SK-N-SH treated with all-trans-retinoic acid at 6 μM for 48 hours (cell line): ENCODE measurements at regions not wholly inside any gene's neighbourhood (a gene's known extent, or its start where the extent isn't known, plus 50 kb on each side); places are given as distances from the start of the nearest gene placed in this dataset.

Experiments used
- ATAC-seq: fragments of 200-7000 bp; cut with Tn5 transposase; 3 replicates; pipeline ENCODE4 v1.9.1; 2020; ENCODE audit warnings: mild to moderate bottlenecking, moderate library complexity
- ARNTL ChIP-seq: fragments of 450-650 bp; formaldehyde crosslinking; IDR thresholded peaks from 2 replicates; pipeline ENCODE4 v1.5.0; 2020; ENCODE audit warnings: low read depth, mild to moderate bottlenecking, moderate library complexity, borderline replicate concordance
- BACH2 ChIP-seq: fragments of 250-450 bp; sonication (Bioruptor Pico); IDR thresholded peaks from 2 replicates; pipeline ENCODE4 v1.9.0; 2021; ENCODE audit warnings: mild to moderate bottlenecking, borderline replicate concordance
- CREB5 ChIP-seq: fragments of 250-450 bp; sonication (Bioruptor Pico); IDR thresholded peaks from 2 replicates; pipeline ENCODE4 v1.5.1; 2020; ENCODE audit warnings: low read depth, mild to moderate bottlenecking, moderate library complexity
- CSDC2 ChIP-seq: fragments of 250-450 bp; sonication (Bioruptor Pico); IDR thresholded peaks from 2 replicates; pipeline ENCODE4 v1.5.0; 2020; ENCODE audit warnings: mild to moderate bottlenecking, moderate library complexity
- CSRNP3 ChIP-seq: fragments of 250-450 bp; sonication (Bioruptor Pico); IDR thresholded peaks from 2 replicates; pipeline ENCODE4 v1.5.1; 2021; ENCODE audit warnings: mild to moderate bottlenecking, moderate library complexity
- GLIS3 ChIP-seq: fragments of 250-450 bp; sonication (Bioruptor Pico); IDR thresholded peaks from 2 replicates; pipeline ENCODE4 v1.5.0; 2020; ENCODE audit warnings: mild to moderate bottlenecking, moderate library complexity
- ISL1 ChIP-seq: fragments of 250-450 bp; sonication (Bioruptor Pico); IDR thresholded peaks from 2 replicates; pipeline ENCODE4 v2.1.2; 2022; ENCODE audit warnings: mild to moderate bottlenecking, moderate library complexity
- OSR1 ChIP-seq: fragments of 250-450 bp; sonication (Bioruptor Pico); IDR thresholded peaks from 2 replicates; pipeline ENCODE4 v1.8.0; 2022; ENCODE audit warnings: moderate library complexity, mild to moderate bottlenecking, inconsistent platforms
- PATZ1 ChIP-seq: fragments of 250-450 bp; sonication (Bioruptor Pico); IDR thresholded peaks from 2 replicates; pipeline ENCODE4 v1.8.0; 2020; ENCODE audit warnings: mild to moderate bottlenecking, moderate library complexity, borderline replicate concordance
- POU6F1 ChIP-seq: fragments of 250-450 bp; sonication (Bioruptor Pico); IDR thresholded peaks from 2 replicates; pipeline ENCODE4 v1.8.0; 2021; ENCODE audit warnings: low read depth, mild to moderate bottlenecking, moderate library complexity, borderline replicate concordance
- PPARA ChIP-seq: fragments of 250-450 bp; sonication (Bioruptor Pico); IDR thresholded peaks from 2 replicates; pipeline ENCODE4 v1.5.0; 2020; ENCODE audit warnings: mild to moderate bottlenecking, borderline replicate concordance
- RARB ChIP-seq: fragments of 250-450 bp; sonication (Bioruptor Pico); IDR thresholded peaks from 2 replicates; pipeline ENCODE4 v1.8.0; 2021; ENCODE audit warnings: mild to moderate bottlenecking, moderate library complexity
- SNAI2 ChIP-seq: fragments of 250-450 bp; sonication (Bioruptor Pico); IDR thresholded peaks from 2 replicates; pipeline ENCODE4 v1.5.0; 2020; ENCODE audit warnings: mild to moderate bottlenecking, moderate library complexity
- TCF4 ChIP-seq: fragments of 250-450 bp; sonication (Bioruptor Pico); IDR thresholded peaks from 2 replicates; pipeline ENCODE4 v1.8.0; 2021; ENCODE audit warnings: mild to moderate bottlenecking, moderate library complexity, borderline replicate concordance
- TSHZ2 ChIP-seq: fragments of 250-450 bp; sonication (Bioruptor Pico); IDR thresholded peaks from 2 replicates; pipeline ENCODE4 v1.5.0; 2020; ENCODE audit warnings: mild to moderate bottlenecking, moderate library complexity
- ZC3H10 ChIP-seq: fragments of 250-450 bp; sonication (Bioruptor Pico); IDR thresholded peaks from 2 replicates; pipeline ENCODE4 v1.5.1; 2021; ENCODE audit warnings: mild to moderate bottlenecking, moderate library complexity
- ZFP30 ChIP-seq: fragments of 450-650 bp; formaldehyde crosslinking; IDR thresholded peaks from 2 replicates; pipeline ENCODE4 v1.5.0; 2022; ENCODE audit warnings: mild to moderate bottlenecking, moderate library complexity
- ZNF565 ChIP-seq: fragments of 450-650 bp; formaldehyde crosslinking; conservative IDR thresholded peaks from 2 replicates; pipeline ENCODE4 v1.5.0; 2020; ENCODE audit warnings: low read depth, mild to moderate bottlenecking, moderate library complexity
- ZNF70 ChIP-seq: fragments of 450-650 bp; formaldehyde crosslinking; IDR thresholded peaks from 2 replicates; pipeline ENCODE4 v1.5.0; 2020; ENCODE audit warnings: mild to moderate bottlenecking, moderate library complexity
- ZNF8 ChIP-seq: fragments of 450-650 bp; formaldehyde crosslinking; IDR thresholded peaks from 2 replicates; pipeline ENCODE4 v1.5.0; 2020; ENCODE audit warnings: mild to moderate bottlenecking, moderate library complexity

GRCh38 chr6:9620687-9621086, 794.2 kb downstream of the TFAP2A start:
- TF ChIP-seq GLIS3 (CRISPR knock-in tag) (no peak), CSRNP3 (CRISPR knock-in tag) (no peak), CSDC2 (CRISPR knock-in tag) (no peak), ZC3H10 (CRISPR knock-in tag) (no peak), ZNF8 (no peak), PATZ1 (no peak), ZNF565 (CRISPR knock-in tag) (no peak), ZNF70 (CRISPR knock-in tag) (no peak)
- ATAC-seq: no peak

GRCh38 chr6:9620263-9620662, 794.6 kb downstream of the TFAP2A start:
- no peak for ATAC-seq
- TF ChIP-seq ARNTL (CRISPR knock-in tag): no peak
- no peak for TF ChIP-seq RARB (CRISPR knock-in tag)
- no peak for TF ChIP-seq ZFP30 (CRISPR knock-in tag)
- TF ChIP-seq CSDC2 (CRISPR knock-in tag): no peak
- no peak for TF ChIP-seq CSRNP3 (CRISPR knock-in tag)
- no peak for TF ChIP-seq TCF4
- TF ChIP-seq PPARA: no peak
- no peak for TF ChIP-seq ZNF8
- no peak for TF ChIP-seq BACH2 (CRISPR knock-in tag)
- TF ChIP-seq CREB5 (CRISPR knock-in tag): no peak
- no peak for TF ChIP-seq OSR1 (CRISPR knock-in tag)
- TF ChIP-seq PATZ1: no peak
- no peak for TF ChIP-seq GLIS3 (CRISPR knock-in tag)
- no peak for TF ChIP-seq POU6F1 (CRISPR knock-in tag)
- no peak for TF ChIP-seq ZNF70 (CRISPR knock-in tag)

- ATAC-seq: no peak
- TF ChIP-seq SNAI2 (no peak), ISL1 (CRISPR knock-in tag) (no peak), ZFP30 (CRISPR knock-in tag) (no peak), TSHZ2 (no peak), GLIS3 (CRISPR knock-in tag) (no peak), CSDC2 (CRISPR knock-in tag) (no peak), ZNF565 (CRISPR knock-in tag) (no peak), ZC3H10 (CRISPR knock-in tag) (no peak), PPARA (no peak), CREB5 (CRISPR knock-in tag) (no peak), ARNTL (CRISPR knock-in tag) (no peak), PATZ1 (no peak), ZNF70 (CRISPR knock-in tag) (no peak)
These were observed 800.1 kb downstream of the TFAP2A start for GRCh38 chr6:9614778-9615177.
